ENCODE measurements at regions not wholly inside any gene's neighbourhood (a gene's known extent, or its start where the extent isn't known, plus 50 kb on each side); places are given as distances from the start of the nearest gene placed in this dataset.

DNA sequence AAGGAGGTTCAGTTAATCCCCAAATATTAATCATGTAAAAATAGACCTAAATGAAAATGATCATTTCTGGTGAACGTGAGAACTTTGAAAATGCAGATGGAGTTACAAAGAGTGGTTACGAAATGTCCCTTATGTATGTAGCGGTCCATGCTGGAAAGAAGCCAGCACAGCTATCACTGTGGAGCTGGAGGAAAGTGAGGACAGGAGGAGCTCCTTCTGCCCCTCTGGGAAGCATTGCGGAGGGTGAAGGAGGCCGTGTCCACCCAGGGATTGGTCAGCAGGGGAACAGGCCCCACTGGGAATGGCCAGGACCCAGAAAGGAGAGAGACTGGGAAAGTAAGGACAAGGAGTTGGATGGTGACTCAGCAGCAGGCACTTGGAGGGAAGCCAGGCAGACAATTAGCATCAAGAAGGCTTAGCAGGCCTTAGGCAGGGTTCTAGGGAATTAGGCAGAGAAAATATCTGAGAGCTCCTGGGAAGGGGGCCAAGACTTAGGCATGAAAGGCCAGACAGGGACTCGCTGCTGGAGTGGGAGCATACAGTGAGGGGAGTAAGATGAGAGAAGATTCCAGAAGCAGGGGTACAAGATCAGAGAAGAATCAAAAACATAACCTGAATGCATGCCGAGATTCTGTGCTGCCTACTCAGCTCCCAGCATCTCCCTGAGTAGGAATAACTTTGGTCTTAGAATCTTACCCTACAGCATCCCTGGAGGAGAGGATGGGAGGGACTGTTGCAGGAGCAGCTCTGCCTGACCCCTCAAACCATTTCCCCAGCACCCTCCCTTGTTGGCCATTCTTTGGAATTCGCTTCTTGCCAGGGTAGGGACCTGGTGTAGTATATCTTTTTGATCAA lies 171.0 kb upstream of the UMPS start:
- Histone ChIP-seq H3K9me3 (ENCODE audit: control insufficient read depth, low read length) (no peaks in the 10 kb centered on the region), H3K27me3 (replicated peaks; ENCODE audit: control insufficient read depth, insufficient read depth, low read length) (peaks cover 14% of the 10 kb centered on the region), H3K4me1 (ENCODE audit: control insufficient read depth, insufficient read depth, low read length) (peaks cover 21% of the 10 kb centered on the region), H3K36me3 (ENCODE audit: control insufficient read depth, insufficient read depth, low read length, severe bottlenecking) (no peaks in the 10 kb centered on the region), H3K9ac (ENCODE audit: low read length) (peak overlapping the region; percentile 27), H3K4me3 (ENCODE audit: low read length) (no peak overlapping the region)
- DNase-seq (ENCODE audit: low read depth): peak; percentile 93

DNA sequence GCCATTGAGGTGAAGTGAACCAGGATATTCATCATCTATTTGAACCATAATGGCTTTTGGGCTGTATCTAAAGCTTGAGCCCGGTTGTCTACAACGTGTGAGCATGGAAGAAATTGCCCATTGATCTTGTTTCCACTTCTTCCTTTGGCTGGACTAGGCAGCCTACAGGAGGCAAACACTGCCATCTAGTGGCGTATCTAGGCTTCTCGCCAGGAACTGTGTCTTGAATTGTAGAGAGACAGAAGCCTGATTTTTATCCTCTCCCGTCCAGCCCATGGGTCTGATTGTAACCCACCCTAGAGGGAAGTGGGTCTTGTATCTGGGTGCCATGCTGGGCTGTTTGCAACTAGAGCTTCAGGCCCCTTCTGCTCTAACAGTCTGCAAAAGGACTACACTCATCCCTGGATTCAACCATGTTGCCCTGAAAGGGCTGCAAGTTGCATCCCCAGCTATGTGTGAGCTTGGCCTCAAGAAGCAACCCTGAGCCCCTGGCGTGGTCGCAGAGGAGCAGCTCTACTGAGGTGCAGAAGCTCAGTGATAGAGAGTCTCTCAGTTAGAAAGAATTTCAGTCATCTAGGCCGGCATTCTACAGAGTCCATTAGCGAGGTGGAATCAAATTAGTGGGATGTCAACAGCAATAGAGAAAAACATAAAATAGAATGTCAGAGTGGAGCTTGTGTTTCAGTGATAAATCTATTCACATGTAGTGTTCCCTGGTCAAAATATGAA lies 170.2 kb upstream of the UMPS start:
- no peaks in the 10 kb centered on the region for H3K9me3 ChIP-seq (ENCODE audit: control insufficient read depth, low read length)
- no peak overlapping the region for H3K4me3 ChIP-seq (ENCODE audit: low read length)
- H3K4me1 ChIP-seq (ENCODE audit: control insufficient read depth, insufficient read depth, low read length): peaks cover 21% of the 10 kb centered on the region
- DNase-seq (ENCODE audit: low read depth): peak; percentile 95
- no peaks in the 10 kb centered on the region for H3K36me3 ChIP-seq (ENCODE audit: control insufficient read depth, insufficient read depth, low read length, severe bottlenecking)
- H3K27me3 ChIP-seq (replicated peaks; ENCODE audit: control insufficient read depth, insufficient read depth, low read length): peaks cover 9% of the 10 kb centered on the region
- H3K9ac ChIP-seq (ENCODE audit: low read length): peak overlapping the region; percentile 27

DNA sequence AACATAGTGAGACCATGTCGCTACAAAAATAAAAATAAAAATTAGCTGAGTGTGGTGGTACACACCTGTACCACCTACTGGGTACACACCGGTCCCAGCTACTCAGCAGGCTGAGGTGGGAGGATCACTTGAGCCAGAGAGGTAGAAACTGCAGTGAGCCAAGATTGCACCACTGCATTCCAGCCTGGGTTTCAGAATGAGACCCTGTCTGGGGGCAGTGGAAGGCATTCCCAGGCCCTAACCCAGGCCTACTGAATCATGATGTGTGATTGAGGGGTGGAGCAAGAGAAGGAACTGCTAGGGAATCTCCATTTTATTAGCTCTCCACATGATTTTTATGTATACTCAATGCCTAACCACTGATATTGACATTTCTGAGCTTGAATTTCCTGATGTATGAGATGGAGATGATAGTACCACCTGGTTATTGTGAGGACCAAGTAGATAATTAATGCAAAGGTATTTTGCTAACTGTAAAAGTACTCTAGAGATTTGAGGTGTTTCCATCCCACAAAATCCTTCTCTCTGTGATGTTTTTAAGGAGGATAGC lies 169.5 kb upstream of the UMPS start:
- peaks cover 13% of the 10 kb centered on the region for H3K27me3 ChIP-seq (replicated peaks; ENCODE audit: control insufficient read depth, insufficient read depth, low read length)
- no peaks in the 10 kb centered on the region for H3K36me3 ChIP-seq (ENCODE audit: control insufficient read depth, insufficient read depth, low read length, severe bottlenecking)
- H3K9ac ChIP-seq (ENCODE audit: low read length): no peak overlapping the region
- H3K4me3 ChIP-seq (ENCODE audit: low read length): no peak overlapping the region
- no peaks in the 10 kb centered on the region for H3K9me3 ChIP-seq (ENCODE audit: control insufficient read depth, low read length)
- H3K4me1 ChIP-seq (ENCODE audit: control insufficient read depth, insufficient read depth, low read length): peaks cover 21% of the 10 kb centered on the region
- no peak for DNase-seq (ENCODE audit: low read depth)

DNA sequence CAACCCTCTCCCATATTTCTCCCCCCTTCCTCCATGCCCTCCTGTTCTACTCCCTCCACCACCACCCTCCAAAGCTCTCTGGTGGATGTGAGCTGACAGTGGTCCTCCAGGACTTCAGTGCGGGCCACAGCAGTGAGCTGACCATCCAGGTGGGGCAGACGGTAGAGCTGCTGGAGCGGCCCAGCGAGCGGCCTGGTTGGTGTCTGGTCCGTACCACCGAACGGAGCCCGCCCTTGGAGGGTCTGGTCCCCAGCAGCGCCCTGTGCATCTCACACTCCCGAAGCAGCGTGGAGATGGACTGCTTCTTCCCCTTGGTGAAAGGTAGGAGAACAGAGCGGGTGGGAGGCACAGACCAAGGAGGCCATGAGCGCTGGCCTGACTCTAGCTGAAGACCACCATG lies 167.5 kb upstream of the UMPS start:
- peaks cover 20% of the 10 kb centered on the region for H3K4me1 ChIP-seq (ENCODE audit: control insufficient read depth, insufficient read depth, low read length)
- H3K27me3 ChIP-seq (replicated peaks; ENCODE audit: control insufficient read depth, insufficient read depth, low read length): peaks cover 14% of the 10 kb centered on the region
- H3K36me3 ChIP-seq (ENCODE audit: control insufficient read depth, insufficient read depth, low read length, severe bottlenecking): no peaks in the 10 kb centered on the region
- no peak overlapping the region for H3K9ac ChIP-seq (ENCODE audit: low read length)
- DNase-seq (ENCODE audit: low read depth): no peak
- no peak overlapping the region for H3K4me3 ChIP-seq (ENCODE audit: low read length)
- H3K9me3 ChIP-seq (ENCODE audit: control insufficient read depth, low read length): no peaks in the 10 kb centered on the region

DNA sequence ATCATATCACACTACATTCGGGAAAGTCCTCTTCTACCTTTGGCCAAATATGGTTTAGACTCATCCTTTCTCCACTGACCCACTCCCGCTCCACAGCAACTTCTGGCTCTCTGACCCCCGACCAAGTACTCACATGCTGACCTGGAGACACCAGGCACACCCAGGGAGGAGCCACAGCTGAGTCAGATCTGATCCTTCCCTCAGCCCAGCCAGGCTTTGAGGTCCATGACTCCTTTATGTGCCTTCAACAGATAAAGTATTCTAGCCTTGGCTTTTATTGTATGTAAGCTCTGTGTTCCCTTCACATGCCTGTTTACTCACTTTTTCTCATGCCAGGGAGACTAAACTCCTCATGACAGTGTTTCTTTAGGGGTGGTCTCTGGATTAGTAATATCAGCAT lies 166.9 kb upstream of the UMPS start:
- no peaks in the 10 kb centered on the region for H3K9me3 ChIP-seq (ENCODE audit: control insufficient read depth, low read length)
- no peaks in the 10 kb centered on the region for H3K36me3 ChIP-seq (ENCODE audit: control insufficient read depth, insufficient read depth, low read length, severe bottlenecking)
- peaks cover 14% of the 10 kb centered on the region for H3K27me3 ChIP-seq (replicated peaks; ENCODE audit: control insufficient read depth, insufficient read depth, low read length)
- H3K9ac ChIP-seq (ENCODE audit: low read length): no peak overlapping the region
- H3K4me3 ChIP-seq (ENCODE audit: low read length): no peak overlapping the region
- H3K4me1 ChIP-seq (ENCODE audit: control insufficient read depth, insufficient read depth, low read length): peaks cover 15% of the 10 kb centered on the region
- no peak for DNase-seq (ENCODE audit: low read depth)

DNA sequence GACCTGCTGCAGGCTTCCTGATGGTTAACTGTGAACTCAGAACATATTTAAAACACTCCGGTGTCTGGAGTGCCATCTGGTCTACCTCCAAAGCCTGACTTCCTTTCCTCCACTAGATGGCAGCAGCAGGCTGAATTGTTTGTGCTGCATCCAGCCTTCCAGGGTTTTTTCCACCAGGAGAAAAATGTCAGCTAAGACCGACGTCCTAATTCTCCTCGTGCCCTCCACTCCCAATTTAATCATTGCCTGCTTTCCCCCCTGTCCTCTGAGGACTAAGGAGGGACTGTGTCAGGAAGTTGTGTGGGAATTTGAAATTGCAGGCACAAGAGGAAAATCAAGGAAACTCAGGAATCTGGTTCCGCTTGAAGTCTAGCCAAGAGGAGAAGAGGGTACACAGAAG lies 165.2 kb upstream of the UMPS start:
- Histone ChIP-seq H3K4me3 (ENCODE audit: low read length) (no peak overlapping the region), H3K36me3 (ENCODE audit: control insufficient read depth, insufficient read depth, low read length, severe bottlenecking) (no peaks in the 10 kb centered on the region), H3K27me3 (replicated peaks; ENCODE audit: control insufficient read depth, insufficient read depth, low read length) (peaks cover 14% of the 10 kb centered on the region), H3K9me3 (ENCODE audit: control insufficient read depth, low read length) (no peaks in the 10 kb centered on the region), H3K4me1 (ENCODE audit: control insufficient read depth, insufficient read depth, low read length) (no peaks in the 10 kb centered on the region), H3K9ac (ENCODE audit: low read length) (no peak overlapping the region)
- DNase-seq (ENCODE audit: low read depth): peak; percentile 93

DNA sequence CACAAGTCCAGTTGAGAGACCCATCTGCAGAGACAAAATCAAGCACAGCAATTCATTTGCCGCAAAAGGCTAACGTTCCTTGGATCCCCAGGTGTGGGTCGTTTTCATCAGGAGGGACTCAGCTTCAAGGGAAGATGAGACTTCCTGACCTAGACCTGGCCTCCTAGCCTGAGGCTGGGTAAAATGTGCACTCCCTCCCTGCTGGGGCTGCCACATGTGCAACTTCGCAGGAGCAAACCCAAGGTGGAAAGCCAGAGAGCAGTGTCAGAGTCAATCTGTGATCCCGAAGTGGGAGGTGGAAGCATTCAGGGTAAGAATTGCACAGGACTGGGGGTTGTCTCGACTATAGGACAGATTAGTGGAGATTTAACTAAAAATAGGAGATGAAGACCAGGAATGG lies 164.7 kb upstream of the UMPS start:
- H3K9me3 ChIP-seq (ENCODE audit: control insufficient read depth, low read length): no peaks in the 10 kb centered on the region
- no peaks in the 10 kb centered on the region for H3K4me1 ChIP-seq (ENCODE audit: control insufficient read depth, insufficient read depth, low read length)
- H3K4me3 ChIP-seq (ENCODE audit: low read length): no peak overlapping the region
- no peaks in the 10 kb centered on the region for H3K36me3 ChIP-seq (ENCODE audit: control insufficient read depth, insufficient read depth, low read length, severe bottlenecking)
- H3K9ac ChIP-seq (ENCODE audit: low read length): no peak overlapping the region
- DNase-seq (ENCODE audit: low read depth): no peak
- H3K27me3 ChIP-seq (replicated peaks; ENCODE audit: control insufficient read depth, insufficient read depth, low read length): peaks cover 14% of the 10 kb centered on the region

DNA sequence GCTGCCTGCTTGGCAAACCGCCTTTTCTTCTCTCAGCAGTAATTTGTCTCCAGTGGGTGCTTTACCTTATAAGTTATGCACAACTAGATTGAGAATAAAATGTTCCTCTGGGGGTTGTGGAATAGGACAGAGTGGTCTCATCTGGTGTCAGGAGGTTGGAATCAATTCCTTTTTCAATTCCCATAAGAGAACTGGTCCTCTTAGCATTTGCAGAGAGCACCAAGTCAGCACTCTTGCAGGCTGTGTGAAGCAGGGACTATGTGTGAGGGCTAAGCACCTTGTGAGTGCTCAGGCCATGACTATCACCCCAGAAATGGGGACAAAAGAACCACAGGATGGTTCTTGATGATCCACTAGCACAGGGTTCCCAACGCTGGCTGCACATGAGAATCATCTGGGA lies 163.6 kb upstream of the UMPS start:
- DNase-seq (ENCODE audit: low read depth): no peak
- Histone ChIP-seq H3K4me3 (ENCODE audit: low read length) (no peak overlapping the region), H3K4me1 (ENCODE audit: control insufficient read depth, insufficient read depth, low read length) (no peaks in the 10 kb centered on the region), H3K27me3 (replicated peaks; ENCODE audit: control insufficient read depth, insufficient read depth, low read length) (peaks cover 12% of the 10 kb centered on the region), H3K9me3 (ENCODE audit: control insufficient read depth, low read length) (no peaks in the 10 kb centered on the region), H3K9ac (ENCODE audit: low read length) (no peak overlapping the region), H3K36me3 (ENCODE audit: control insufficient read depth, insufficient read depth, low read length, severe bottlenecking) (no peaks in the 10 kb centered on the region)

DNA sequence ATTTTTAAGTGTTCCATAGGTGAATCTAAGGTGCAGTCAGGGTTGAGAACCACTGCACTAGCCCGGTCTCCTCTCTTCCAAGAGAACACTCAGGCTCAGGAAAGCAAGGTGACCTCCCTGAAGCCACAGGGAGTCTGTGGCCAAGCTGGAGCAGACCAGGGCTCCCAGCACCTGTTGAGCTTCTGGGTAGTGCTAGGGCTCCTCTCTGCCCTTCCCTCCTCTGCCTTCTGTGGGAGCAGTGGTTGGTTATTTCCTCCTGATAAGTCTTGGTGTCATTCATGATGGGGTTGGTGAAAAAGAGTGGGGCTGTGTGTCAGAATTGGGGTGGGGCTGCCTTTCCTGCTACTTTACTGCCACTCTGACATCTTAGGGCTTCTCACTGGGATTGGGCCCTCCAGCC lies 163.1 kb upstream of the UMPS start:
- Histone ChIP-seq H3K27me3 (replicated peaks; ENCODE audit: control insufficient read depth, insufficient read depth, low read length) (peaks cover 7% of the 10 kb centered on the region), H3K4me3 (ENCODE audit: low read length) (no peak overlapping the region), H3K4me1 (ENCODE audit: control insufficient read depth, insufficient read depth, low read length) (no peaks in the 10 kb centered on the region), H3K9ac (ENCODE audit: low read length) (no peak overlapping the region), H3K36me3 (ENCODE audit: control insufficient read depth, insufficient read depth, low read length, severe bottlenecking) (no peaks in the 10 kb centered on the region), H3K9me3 (ENCODE audit: control insufficient read depth, low read length) (no peaks in the 10 kb centered on the region)
- no peak for DNase-seq (ENCODE audit: low read depth)

DNA sequence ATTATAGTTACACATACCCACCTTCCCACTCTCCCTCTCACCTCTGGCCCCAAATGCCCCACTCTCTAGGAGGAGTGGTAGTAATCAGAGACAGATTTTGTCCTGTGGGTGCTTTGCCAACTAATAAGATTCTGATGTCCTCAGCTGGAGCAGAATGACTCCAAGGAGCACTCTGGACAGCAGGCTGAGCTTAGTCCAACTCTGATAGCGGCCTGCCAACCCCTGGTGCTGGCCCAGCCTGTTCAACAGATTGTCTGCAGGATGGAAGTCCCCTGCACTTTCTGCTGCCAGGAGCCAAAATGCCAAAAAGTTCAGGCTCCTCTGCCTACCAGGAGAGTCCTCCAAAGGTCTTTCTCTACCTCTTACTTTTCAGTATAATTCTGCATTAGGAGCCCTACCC lies 160.5 kb upstream of the UMPS start:
- Histone ChIP-seq H3K4me1 (ENCODE audit: control insufficient read depth, insufficient read depth, low read length) (no peaks in the 10 kb centered on the region), H3K9ac (ENCODE audit: low read length) (no peak overlapping the region), H3K27me3 (replicated peaks; ENCODE audit: control insufficient read depth, insufficient read depth, low read length) (peaks cover 10% of the 10 kb centered on the region), H3K4me3 (ENCODE audit: low read length) (no peak overlapping the region), H3K36me3 (ENCODE audit: control insufficient read depth, insufficient read depth, low read length, severe bottlenecking) (no peaks in the 10 kb centered on the region), H3K9me3 (ENCODE audit: control insufficient read depth, low read length) (no peaks in the 10 kb centered on the region)
- no peak for DNase-seq (ENCODE audit: low read depth)

DNA sequence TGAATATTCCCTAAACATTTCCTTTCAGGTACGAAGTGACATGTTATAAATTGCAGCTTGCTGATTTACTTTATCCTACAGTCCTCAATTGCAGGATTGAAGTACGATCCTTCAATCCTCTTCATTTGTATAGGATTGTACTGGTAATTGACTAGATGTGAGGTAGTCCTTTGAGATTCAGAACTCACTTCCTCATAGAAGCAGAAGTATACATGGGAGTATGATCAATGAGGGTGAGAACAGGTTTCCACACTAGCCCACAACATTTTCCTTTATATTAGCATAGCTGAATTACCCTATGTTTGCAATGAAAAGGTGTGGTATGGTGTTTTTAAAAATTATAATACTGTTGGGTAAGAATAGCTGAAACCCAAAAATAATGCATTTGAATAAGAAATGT lies 160.0 kb upstream of the UMPS start:
- H3K4me1 ChIP-seq (ENCODE audit: control insufficient read depth, insufficient read depth, low read length): no peaks in the 10 kb centered on the region
- H3K9ac ChIP-seq (ENCODE audit: low read length): no peak overlapping the region
- H3K27me3 ChIP-seq (replicated peaks; ENCODE audit: control insufficient read depth, insufficient read depth, low read length): peaks cover 10% of the 10 kb centered on the region
- no peak overlapping the region for H3K4me3 ChIP-seq (ENCODE audit: low read length)
- no peaks in the 10 kb centered on the region for H3K9me3 ChIP-seq (ENCODE audit: control insufficient read depth, low read length)
- DNase-seq (ENCODE audit: low read depth): no peak
- no peaks in the 10 kb centered on the region for H3K36me3 ChIP-seq (ENCODE audit: control insufficient read depth, insufficient read depth, low read length, severe bottlenecking)

Measured in adipocyte (in vitro differentiated cells).